Thymus (tissue), 11 donors: ENCODE measurements at regions not wholly inside any gene's neighbourhood (a gene's known extent, or its start where the extent isn't known, plus 50 kb on each side); places are given as distances from the start of the nearest gene placed in this dataset.

Experiments used
- DNase-seq, 9 donors: peaks; one replicate each; pipeline ENCODE4 v3.0.0-alpha.2; 2013; ENCODE audit warnings: low spot score in 9 of 9, low read depth in 6 of 9, missing footprints in 1 of 9
- H3K27ac ChIP-seq, 2 donors: one replicate each; pipeline ENCODE4 v1.5.1; 2013; ENCODE audit warnings: control low read depth in 1 of 2, low read depth in 1 of 2, low read length in 1 of 2, mild to moderate bottlenecking in 1 of 2, moderate library complexity in 1 of 2
- H3K27me3 ChIP-seq, 2 donors: one replicate each; pipeline ENCODE4 v1.5.1; 2013; ENCODE audit warnings: low read length in 1 of 2; ENCODE audit not compliant: control insufficient read depth in 2 of 2, insufficient read depth in 1 of 2
- H3K36me3 ChIP-seq, 2 donors: one replicate each; pipeline ENCODE4 v1.5.1; 2013; ENCODE audit warnings: low read length in 1 of 2, mild to moderate bottlenecking in 1 of 2, moderate library complexity in 1 of 2; ENCODE audit not compliant: control insufficient read depth in 2 of 2, insufficient read depth in 2 of 2
- H3K4me1 ChIP-seq, 2 donors: one replicate each; pipeline ENCODE4 v1.5.1; 2013; ENCODE audit warnings: low read length in 2 of 2; ENCODE audit not compliant: control insufficient read depth in 2 of 2, insufficient read depth in 2 of 2
- H3K4me3 ChIP-seq, 2 donors: one replicate each; pipeline ENCODE4 v1.5.1; 2013; ENCODE audit warnings: low read length in 2 of 2, control low read depth in 1 of 2, mild to moderate bottlenecking in 1 of 2
- H3K9me3 ChIP-seq, 2 donors: one replicate each; pipeline ENCODE4 v1.5.1; 2013; ENCODE audit warnings: low read length in 1 of 2, mild to moderate bottlenecking in 1 of 2; ENCODE audit not compliant: control insufficient read depth in 2 of 2, insufficient read depth in 1 of 2
- WGBS: extraction: QIAGEN DNeasy Blood & Tissue Kit; methylation state at CpG from one replicate; pipeline ENCODE4 v1.1.7; 2013; 5-methylcytosine and 5-hydroxymethylcytosine counted together
- donor health status: healthy.

GRCh38 chr3:102230057-102230456 is 204.8 kb upstream of the ZPLD1 start:
- Histone ChIP-seq H3K36me3 (no peaks in the 10 kb centered on the region), H3K27ac (no peak overlapping the region), H3K4me3 (no peak overlapping the region), H3K27me3 (no peaks in the 10 kb centered on the region), H3K4me1 (peaks cover 0 to 3% of the 10 kb centered on the region in 2 donors), H3K9me3 (no peaks in the 10 kb centered on the region)
- WGBS, result 94% methylated on average over 2 of the region's 2 CpGs
- no peak for DNase-seq

- H3K27me3 ChIP-seq, result no peaks in the 10 kb centered on the region
- DNase-seq, result no peak
- H3K4me3 ChIP-seq, result no peak overlapping the region
- H3K4me1 ChIP-seq, result peaks cover 0 to 3% of the 10 kb centered on the region in 2 donors
- WGBS, result 80% methylated on average over 1 of the region's 1 CpG
- H3K36me3 ChIP-seq, result no peaks in the 10 kb centered on the region
- H3K9me3 ChIP-seq, result no peaks in the 10 kb centered on the region
- no peak overlapping the region for H3K27ac ChIP-seq
Measured at GRCh38 chr3:102233881-102234280, 200.9 kb upstream of the ZPLD1 start.

- 55% methylated on average over 5 of the region's 5 CpGs for WGBS
- Histone ChIP-seq H3K27ac (no peak overlapping the region), H3K9me3 (no peaks in the 10 kb centered on the region), H3K4me3 (no peak overlapping the region), H3K27me3 (no peaks in the 10 kb centered on the region), H3K4me1 (no peaks in the 10 kb centered on the region), H3K36me3 (no peaks in the 10 kb centered on the region)
- no peak for DNase-seq
Measured at GRCh38 chr3:102235679-102236078, 199.1 kb upstream of the ZPLD1 start.

GRCh38 chr3:102237181-102237580 is 197.6 kb upstream of the ZPLD1 start:
- Histone ChIP-seq H3K9me3 (no peaks in the 10 kb centered on the region), H3K4me3 (no peak overlapping the region), H3K27ac (no peak overlapping the region), H3K27me3 (no peaks in the 10 kb centered on the region), H3K36me3 (no peaks in the 10 kb centered on the region), H3K4me1 (no peaks in the 10 kb centered on the region)
- DNase-seq, result no peak
- WGBS, result 89% methylated on average over 3 of the region's 3 CpGs

GRCh38 chr3:102237838-102238237 is 197.0 kb upstream of the ZPLD1 start:
- DNase-seq, result no peak
- Histone ChIP-seq H3K4me1 (no peaks in the 10 kb centered on the region), H3K36me3 (no peaks in the 10 kb centered on the region), H3K4me3 (no peak overlapping the region), H3K27ac (no peak overlapping the region), H3K9me3 (no peaks in the 10 kb centered on the region), H3K27me3 (no peaks in the 10 kb centered on the region)
- 77% methylated on average over 2 of the region's 2 CpGs for WGBS

- H3K36me3 ChIP-seq, result no peaks in the 10 kb centered on the region
- no peaks in the 10 kb centered on the region for H3K4me1 ChIP-seq
- H3K4me3 ChIP-seq, result no peak overlapping the region
- no peaks in the 10 kb centered on the region for H3K9me3 ChIP-seq
- no peak for DNase-seq
- no peak overlapping the region for H3K27ac ChIP-seq
- H3K27me3 ChIP-seq, result no peaks in the 10 kb centered on the region
Measured at GRCh38 chr3:102238362-102238761, 196.5 kb upstream of the ZPLD1 start.

GRCh38 chr3:102240720-102241119 is 194.1 kb upstream of the ZPLD1 start:
- WGBS, result 93% methylated on average over 1 of the region's 1 CpG
- H3K27me3 ChIP-seq, result no peaks in the 10 kb centered on the region
- H3K4me3 ChIP-seq, result no peak overlapping the region
- no peaks in the 10 kb centered on the region for H3K9me3 ChIP-seq
- DNase-seq, result no peak
- H3K4me1 ChIP-seq, result no peaks in the 10 kb centered on the region
- no peak overlapping the region for H3K27ac ChIP-seq
- no peaks in the 10 kb centered on the region for H3K36me3 ChIP-seq

GRCh38 chr3:102248981-102249705 is 185.7 kb upstream of the ZPLD1 start:
- no peak for DNase-seq
- Histone ChIP-seq H3K27ac (no peak overlapping the region), H3K27me3 (no peaks in the 10 kb centered on the region), H3K4me1 (no peaks in the 10 kb centered on the region), H3K9me3 (no peaks in the 10 kb centered on the region), H3K36me3 (no peaks in the 10 kb centered on the region), H3K4me3 (no peak overlapping the region)
- 92% methylated on average over 2 of the region's 2 CpGs for WGBS

- no peaks in the 10 kb centered on the region for H3K36me3 ChIP-seq
- no peaks in the 10 kb centered on the region for H3K27me3 ChIP-seq
- 96% methylated on average over 1 of the region's 1 CpG for WGBS
Measured at GRCh38 chr3:102255736-102256135, 179.1 kb upstream of the ZPLD1 start.

More at GRCh38 chr3:102255736-102256135, 179.1 kb upstream of the ZPLD1 start:
- no peak overlapping the region for H3K27ac ChIP-seq
- H3K4me3 ChIP-seq, result no peak overlapping the region
- H3K9me3 ChIP-seq, result no peaks in the 10 kb centered on the region
- DNase-seq, result no peak
- H3K4me1 ChIP-seq, result no peaks in the 10 kb centered on the region
